ENCODE measurements at regions not wholly inside any gene's neighbourhood (a gene's known extent, or its start where the extent isn't known, plus 50 kb on each side); places are given as distances from the start of the nearest gene placed in this dataset.

DNA sequence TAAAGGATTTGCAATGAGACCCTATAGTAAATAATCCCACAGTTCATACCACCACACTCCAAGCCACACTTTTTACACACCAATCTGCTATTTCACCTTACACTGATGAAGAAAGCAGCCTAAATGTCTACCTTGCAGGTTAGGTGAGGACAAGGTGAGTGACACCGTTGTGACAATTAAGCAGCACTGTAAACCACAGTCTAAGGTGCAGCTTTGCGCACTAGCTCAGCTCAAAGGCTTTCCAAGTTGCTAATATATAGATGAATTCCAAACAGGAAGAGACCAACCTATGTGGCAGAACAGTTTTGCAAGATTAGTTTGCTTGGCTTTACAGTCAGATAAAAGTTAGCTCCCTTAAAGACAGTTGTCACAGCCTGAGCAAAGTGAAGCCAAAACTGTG, 429.5 kb upstream of the MARCKS start:
- Mint-ChIP-seq H3K27ac (no peak overlapping the region), H3K36me3 (ENCODE audit: low read depth) (no peaks in the 10 kb centered on the region), H3K27me3 (ENCODE audit: insufficient read depth) (no peaks in the 10 kb centered on the region; the same call in 1 of the 2 replicates), H3K9me3 (no peaks in the 10 kb centered on the region), H3K4me3 (no peak overlapping the region), H3K4me1 (ENCODE audit: low read depth) (peaks cover 15% of the 10 kb centered on the region)
- DNase-seq = no peak
- TF ChIP-seq, protein P1, sequence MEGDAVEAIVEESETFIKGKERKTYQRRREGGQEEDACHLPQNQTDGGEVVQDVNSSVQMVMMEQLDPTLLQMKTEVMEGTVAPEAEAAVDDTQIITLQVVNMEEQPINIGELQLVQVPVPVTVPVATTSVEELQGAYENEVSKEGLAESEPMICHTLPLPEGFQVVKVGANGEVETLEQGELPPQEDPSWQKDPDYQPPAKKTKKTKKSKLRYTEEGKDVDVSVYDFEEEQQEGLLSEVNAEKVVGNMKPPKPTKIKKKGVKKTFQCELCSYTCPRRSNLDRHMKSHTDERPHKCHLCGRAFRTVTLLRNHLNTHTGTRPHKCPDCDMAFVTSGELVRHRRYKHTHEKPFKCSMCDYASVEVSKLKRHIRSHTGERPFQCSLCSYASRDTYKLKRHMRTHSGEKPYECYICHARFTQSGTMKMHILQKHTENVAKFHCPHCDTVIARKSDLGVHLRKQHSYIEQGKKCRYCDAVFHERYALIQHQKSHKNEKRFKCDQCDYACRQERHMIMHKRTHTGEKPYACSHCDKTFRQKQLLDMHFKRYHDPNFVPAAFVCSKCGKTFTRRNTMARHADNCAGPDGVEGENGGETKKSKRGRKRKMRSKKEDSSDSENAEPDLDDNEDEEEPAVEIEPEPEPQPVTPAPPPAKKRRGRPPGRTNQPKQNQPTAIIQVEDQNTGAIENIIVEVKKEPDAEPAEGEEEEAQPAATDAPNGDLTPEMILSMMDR (IDR thresholded peaks at IDR 0.05) = no peak

DNA sequence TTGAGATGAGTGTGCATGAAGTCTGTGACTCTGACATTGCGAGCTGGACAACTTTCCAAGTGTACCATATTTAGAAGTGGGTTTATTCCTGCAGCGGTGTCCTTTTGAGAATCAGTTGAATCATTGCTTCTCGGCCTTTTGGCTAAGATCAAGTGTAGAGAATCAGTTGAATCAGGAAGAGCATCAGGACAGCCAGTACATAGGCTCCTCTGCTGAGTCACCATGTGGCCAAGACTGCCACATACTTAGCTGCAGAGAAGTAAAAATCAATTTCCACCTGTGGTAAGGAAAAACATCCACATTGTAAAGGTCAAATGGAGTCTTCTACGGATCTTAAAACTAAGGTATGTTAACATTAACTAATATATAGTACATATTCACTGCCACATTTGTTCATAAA, 428.4 kb upstream of the MARCKS start:
- H3K27ac Mint-ChIP-seq = peak overlapping the region; percentile 24; the same call in 1 of the 2 replicates
- H3K4me1 Mint-ChIP-seq (ENCODE audit: low read depth) = peaks cover 26% of the 10 kb centered on the region
- TF ChIP-seq, protein P1 (IDR thresholded peaks at IDR 0.05) = no peak
- no peaks in the 10 kb centered on the region; the same call in 1 of the 2 replicates for H3K27me3 Mint-ChIP-seq (ENCODE audit: insufficient read depth)
- no peak overlapping the region for H3K4me3 Mint-ChIP-seq
- peak; percentile 46 for DNase-seq
- no peaks in the 10 kb centered on the region for H3K36me3 Mint-ChIP-seq (ENCODE audit: low read depth)
- H3K9me3 Mint-ChIP-seq = no peaks in the 10 kb centered on the region

DNA sequence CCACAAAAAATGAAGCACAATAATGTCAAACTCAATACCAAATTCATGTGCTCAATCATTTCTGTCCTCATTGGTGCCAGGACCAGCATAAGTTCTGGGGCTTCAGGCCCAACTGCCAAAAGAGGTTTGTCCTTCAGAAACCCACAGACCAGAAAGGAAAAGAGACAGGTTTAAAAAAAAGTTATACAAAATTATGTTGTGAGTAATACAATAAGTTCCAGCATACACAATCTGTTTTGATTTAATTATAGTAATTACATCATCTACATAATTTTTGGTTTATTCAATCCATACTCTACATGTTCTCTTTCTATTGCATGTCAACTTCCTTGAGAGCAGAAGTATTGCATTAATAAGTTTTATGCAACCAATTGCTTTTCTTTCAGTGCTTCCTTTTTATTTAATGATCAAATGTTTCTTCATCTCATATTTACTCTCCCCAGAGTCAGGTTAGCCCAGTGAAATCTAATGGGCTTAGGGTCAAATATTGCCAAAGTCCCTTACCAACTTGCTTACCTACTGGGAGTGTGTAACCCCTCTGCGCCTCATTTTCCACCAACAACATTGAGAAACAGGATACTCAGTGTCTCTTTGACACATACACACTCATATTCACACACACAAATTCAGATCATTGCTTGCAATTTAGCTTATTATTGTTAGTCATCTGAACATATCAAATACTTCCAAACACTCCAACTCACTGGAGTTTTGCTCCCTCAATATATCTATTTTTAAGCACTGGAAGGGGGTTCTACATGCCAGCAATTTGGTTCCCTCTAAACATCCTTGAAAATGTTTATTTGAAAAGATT, 424.4 kb upstream of the MARCKS start:
- TF ChIP-seq, protein P1 (IDR thresholded peaks at IDR 0.05) = no peak
- peak overlapping the region; percentile 33 for H3K4me3 Mint-ChIP-seq
- no peak for DNase-seq
- no peaks in the 10 kb centered on the region; the same call in 1 of the 2 replicates for H3K27me3 Mint-ChIP-seq (ENCODE audit: insufficient read depth)
- peaks cover 42% of the 10 kb centered on the region for H3K4me1 Mint-ChIP-seq (ENCODE audit: low read depth)
- no peaks in the 10 kb centered on the region for H3K9me3 Mint-ChIP-seq
- no peaks in the 10 kb centered on the region for H3K36me3 Mint-ChIP-seq (ENCODE audit: low read depth)
- no peak overlapping the region for H3K27ac Mint-ChIP-seq

DNA sequence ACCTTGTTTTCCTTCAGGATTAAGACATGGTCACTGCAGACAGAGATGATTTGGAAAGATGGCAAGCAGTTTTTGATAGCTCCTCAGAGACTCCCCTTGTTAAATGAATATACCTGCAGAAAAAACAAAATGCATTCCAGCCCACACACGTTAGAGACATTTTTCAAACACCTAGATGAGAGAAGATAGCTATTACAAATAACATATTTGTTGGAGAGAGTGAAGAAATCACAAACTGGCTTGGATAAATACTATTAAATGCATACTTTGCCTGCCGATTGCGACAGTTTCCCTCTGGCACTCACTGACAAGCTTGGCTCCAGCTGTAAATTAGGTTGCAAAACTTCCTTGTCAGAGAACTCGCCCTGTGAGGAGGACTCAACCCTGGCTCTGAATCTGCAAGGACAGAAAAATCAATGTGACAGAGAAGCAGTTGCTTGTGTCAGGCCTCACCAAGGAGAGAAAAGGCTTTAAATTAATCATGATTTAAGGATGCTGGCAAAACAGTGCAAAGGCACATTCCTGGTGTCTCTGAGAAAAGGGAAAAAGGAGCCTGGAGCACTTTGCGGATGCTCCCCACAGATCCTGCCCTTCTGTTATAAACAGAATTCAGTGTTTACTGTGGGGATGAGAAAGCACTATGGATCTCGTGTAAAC, 423.7 kb upstream of the MARCKS start:
- peaks cover 43% of the 10 kb centered on the region for H3K4me1 Mint-ChIP-seq (ENCODE audit: low read depth)
- peak overlapping the region; percentile 6 for H3K4me3 Mint-ChIP-seq
- peak overlapping the region; percentile 63 for H3K27ac Mint-ChIP-seq
- no peaks in the 10 kb centered on the region for H3K36me3 Mint-ChIP-seq (ENCODE audit: low read depth)
- H3K27me3 Mint-ChIP-seq (ENCODE audit: insufficient read depth) = no peaks in the 10 kb centered on the region; the same call in 1 of the 2 replicates
- DNase-seq = peak; percentile 75
- no peaks in the 10 kb centered on the region for H3K9me3 Mint-ChIP-seq
- TF ChIP-seq, protein P1 (IDR thresholded peaks at IDR 0.05) = no peak

DNA sequence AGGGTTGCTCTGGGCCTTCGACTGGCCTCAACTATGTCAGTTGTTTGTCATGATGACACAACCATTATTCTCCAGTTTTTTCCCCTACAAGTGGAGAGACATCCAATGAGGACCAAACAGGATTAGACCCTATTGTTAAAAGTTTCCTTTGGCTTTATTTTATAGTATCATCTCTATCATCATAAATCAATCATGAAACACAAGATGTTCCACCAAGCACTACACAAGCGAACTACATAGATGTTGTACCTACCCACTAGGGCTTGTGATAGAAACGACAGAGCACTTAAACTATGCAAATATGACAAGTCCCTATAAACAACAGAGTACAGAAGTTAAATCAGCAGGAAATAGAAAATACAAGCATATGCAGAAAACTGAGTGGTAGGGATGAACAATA, 422.5 kb upstream of the MARCKS start:
- Mint-ChIP-seq H3K4me1 (ENCODE audit: low read depth) (peaks cover 34% of the 10 kb centered on the region), H3K4me3 (no peak overlapping the region), H3K9me3 (no peaks in the 10 kb centered on the region), H3K36me3 (ENCODE audit: low read depth) (no peaks in the 10 kb centered on the region), H3K27ac (no peak overlapping the region), H3K27me3 (ENCODE audit: insufficient read depth) (peaks cover 1% of the 10 kb centered on the region)
- DNase-seq = no peak
- TF ChIP-seq, protein P1 (IDR thresholded peaks at IDR 0.05) = no peak

Data from HFFc6 (cell line).